GM10266 (cell line): ENCODE measurements at regions not wholly inside any gene's neighbourhood (a gene's known extent, or its start where the extent isn't known, plus 50 kb on each side); places are given as distances from the start of the nearest gene placed in this dataset.

Source experiments
- DNase-seq: peaks from one replicate; pipeline ENCODE4 v3.0.0; 2012; ENCODE audit errors: extremely low spot score
- TF ChIP-seq, protein P1 (sequence below): IDR thresholded peaks from 2 replicates; pipeline ENCODE4 v1.5.1; 2012; ENCODE audit warnings: mild to moderate bottlenecking, low read depth; ENCODE audit not compliant: control insufficient read depth, insufficient read depth; ENCODE audit errors: missing control alignments

DNA sequence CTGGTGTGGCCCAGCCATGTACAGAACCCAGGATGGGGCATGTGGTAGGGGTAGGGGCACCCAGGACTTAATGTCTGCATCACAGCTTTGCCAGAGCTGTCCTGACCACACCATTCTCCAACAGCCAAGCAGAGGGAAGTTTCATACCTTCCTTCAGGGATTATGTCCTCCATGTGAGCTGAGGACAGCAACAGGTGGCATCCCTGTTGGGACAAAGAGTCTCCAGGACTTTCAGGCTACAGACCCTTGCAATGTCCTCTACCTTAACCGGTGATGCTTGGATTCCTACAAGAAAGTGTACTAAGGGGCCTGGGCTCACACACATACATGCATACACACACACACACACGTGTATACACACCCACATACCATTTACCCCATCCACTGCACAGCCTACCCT lies 227.0 kb upstream of the SIX2 start:
- TF ChIP-seq, protein P1, sequence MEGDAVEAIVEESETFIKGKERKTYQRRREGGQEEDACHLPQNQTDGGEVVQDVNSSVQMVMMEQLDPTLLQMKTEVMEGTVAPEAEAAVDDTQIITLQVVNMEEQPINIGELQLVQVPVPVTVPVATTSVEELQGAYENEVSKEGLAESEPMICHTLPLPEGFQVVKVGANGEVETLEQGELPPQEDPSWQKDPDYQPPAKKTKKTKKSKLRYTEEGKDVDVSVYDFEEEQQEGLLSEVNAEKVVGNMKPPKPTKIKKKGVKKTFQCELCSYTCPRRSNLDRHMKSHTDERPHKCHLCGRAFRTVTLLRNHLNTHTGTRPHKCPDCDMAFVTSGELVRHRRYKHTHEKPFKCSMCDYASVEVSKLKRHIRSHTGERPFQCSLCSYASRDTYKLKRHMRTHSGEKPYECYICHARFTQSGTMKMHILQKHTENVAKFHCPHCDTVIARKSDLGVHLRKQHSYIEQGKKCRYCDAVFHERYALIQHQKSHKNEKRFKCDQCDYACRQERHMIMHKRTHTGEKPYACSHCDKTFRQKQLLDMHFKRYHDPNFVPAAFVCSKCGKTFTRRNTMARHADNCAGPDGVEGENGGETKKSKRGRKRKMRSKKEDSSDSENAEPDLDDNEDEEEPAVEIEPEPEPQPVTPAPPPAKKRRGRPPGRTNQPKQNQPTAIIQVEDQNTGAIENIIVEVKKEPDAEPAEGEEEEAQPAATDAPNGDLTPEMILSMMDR = no peak
- no peak for DNase-seq

DNA sequence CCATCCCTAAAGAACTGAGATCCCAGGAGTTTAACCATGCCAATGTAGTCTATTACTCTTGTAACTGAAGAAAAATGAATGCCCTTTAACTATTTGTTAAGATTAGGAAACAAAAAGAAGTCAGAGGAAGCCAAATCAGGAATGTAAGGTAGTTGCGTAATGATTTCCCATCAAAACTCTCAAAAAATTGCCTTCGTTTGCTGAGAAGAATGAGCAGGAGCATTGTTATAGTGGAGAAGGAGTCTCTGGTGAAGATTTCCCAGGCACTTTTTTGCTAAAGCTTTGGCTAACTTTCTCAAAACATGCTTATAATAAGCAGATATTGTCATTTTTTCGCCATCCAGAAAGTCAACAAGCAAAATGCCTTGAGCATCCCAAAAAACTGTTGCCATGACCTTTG lies 224.0 kb upstream of the SIX2 start:
- no peak for DNase-seq
- TF ChIP-seq, protein P1 = no peak

DNA sequence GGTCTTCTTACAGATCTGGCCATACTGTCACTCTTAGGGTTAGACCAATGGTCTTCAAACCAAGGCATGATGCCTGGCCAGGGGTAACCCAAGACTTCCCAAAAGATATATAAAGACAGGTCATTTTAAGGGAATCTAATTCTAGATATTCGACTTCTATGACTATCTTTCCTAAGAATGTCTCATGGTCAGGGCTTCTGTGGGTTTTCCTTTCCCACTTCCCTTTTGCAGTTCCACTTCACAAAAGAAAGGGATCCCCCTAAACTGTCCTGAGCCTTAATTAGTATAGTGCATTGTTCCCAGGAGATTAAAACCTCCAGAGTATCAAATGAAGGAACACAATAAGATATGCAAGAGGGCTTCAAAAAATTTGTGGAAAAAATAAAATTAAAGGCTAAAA lies 223.6 kb upstream of the SIX2 start:
- DNase-seq = no peak
- TF ChIP-seq, protein P1 = no peak

DNA sequence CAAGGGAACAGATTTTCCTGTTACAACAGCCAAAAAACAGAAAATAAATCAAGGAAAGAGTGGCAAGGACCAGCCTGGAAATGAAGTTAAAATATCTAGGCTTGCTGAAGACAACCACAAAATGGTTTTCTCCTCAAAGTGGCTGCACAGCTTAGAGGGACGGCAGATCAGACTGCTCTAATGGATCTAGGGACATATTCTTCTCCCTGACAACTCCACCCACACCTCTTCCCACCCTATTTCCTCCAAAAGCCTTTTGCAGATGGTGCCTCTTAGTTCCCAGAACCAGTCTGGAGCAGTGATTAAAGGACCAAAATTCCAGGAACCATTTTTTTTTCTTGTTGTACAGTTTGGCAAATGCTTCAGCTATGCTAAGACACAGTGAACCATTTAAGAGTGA lies 220.2 kb upstream of the SIX2 start:
- TF ChIP-seq, protein P1 = no peak
- no peak for DNase-seq

DNA sequence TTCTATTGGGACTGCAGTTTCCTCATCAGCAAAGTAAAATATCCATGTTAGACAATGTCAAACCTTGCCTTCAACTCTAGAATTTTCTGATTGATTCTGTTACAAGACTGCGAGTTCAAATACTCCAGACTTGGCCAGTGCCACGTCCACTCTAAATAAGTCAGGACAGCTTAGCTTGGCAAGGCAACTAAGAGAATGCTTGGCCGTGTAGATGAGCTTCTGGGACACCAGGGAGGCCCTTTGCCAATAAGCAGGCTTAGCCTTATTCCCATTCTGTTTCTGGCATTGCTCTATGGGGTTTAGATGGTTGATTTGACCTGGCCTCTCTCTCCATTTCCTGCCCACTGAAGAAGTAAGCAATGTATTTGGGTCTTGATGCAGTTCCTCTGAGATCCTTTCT lies 218.1 kb upstream of the SIX2 start:
- DNase-seq = no peak
- TF ChIP-seq, protein P1 = no peak

DNA sequence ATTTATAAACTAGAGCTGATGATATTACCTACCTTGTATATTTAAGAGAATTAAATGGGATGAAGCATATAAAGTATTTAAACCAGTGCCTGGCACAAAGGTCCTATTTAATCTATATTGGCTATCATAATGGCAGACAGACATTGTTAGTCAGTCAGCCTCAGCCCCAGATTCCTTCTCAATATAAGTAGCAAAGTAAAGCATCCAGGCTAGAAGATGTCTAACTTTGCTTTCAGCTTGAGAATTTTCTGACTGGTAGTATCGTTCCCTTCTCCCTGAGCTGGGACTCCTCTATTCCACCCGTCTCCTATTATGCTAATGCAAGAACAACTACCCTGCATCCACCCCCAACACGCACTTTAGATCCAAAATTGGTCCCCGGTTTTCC lies 215.7 kb upstream of the SIX2 start:
- DNase-seq = no peak
- TF ChIP-seq, protein P1 = no peak

DNA sequence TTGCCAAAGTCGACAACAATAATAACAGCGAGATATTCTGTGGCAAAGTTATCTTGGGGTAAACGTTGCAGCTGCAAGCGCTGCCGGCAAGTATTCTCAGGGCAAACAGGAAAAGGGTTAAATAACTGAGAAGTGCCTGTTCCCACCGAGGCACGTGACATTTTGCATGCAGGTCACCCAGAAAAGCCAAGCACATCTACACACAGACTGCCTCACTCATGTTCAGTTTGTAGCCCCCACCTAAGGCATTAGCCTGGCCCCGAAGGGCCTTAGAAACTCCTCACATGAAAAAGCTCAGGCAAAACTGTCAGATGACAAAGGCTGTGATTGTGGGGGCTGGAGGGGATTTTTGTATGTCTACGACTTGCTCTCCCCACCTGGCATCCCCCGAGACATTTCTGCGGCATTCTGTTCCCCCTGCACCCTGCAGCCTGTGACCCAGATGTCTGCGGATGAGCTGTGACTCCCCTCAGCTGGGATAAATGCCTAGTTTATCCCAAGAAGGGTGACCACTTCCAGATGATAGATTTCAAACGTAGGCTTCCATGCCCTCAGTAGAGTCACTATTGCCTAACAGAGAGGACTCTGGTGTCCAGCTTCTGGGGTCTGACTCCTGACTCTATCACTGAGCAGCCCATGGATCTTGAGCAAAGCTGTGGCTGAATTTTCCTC lies 215.2 kb upstream of the SIX2 start:
- DNase-seq = no peak
- TF ChIP-seq, protein P1 = no peak
